ENCODE measurements at regions not wholly inside any gene's neighbourhood (a gene's known extent, or its start where the extent isn't known, plus 50 kb on each side); places are given as distances from the start of the nearest gene placed in this dataset.

DNA sequence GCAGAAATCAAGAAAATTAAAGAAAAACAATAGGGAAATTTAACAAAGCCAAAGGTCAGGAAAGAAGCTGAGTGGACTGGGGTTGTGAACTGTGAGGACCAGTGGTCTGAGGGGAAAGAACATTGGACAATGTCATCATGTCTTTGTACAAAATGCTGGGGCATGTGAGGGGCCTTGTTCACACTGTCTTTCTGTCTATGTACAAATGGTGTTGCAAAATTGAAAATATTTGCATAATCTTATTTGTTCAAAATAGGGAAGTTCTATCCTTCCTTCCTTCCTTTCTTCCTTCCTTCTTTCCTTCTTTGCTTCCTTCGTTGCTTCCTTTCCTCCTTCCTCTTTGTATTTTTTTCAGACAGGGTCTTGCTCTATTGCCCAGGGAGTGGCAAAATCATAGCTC is 79.2 kb upstream of the SCEL start:
- TF ChIP-seq, protein P1, sequence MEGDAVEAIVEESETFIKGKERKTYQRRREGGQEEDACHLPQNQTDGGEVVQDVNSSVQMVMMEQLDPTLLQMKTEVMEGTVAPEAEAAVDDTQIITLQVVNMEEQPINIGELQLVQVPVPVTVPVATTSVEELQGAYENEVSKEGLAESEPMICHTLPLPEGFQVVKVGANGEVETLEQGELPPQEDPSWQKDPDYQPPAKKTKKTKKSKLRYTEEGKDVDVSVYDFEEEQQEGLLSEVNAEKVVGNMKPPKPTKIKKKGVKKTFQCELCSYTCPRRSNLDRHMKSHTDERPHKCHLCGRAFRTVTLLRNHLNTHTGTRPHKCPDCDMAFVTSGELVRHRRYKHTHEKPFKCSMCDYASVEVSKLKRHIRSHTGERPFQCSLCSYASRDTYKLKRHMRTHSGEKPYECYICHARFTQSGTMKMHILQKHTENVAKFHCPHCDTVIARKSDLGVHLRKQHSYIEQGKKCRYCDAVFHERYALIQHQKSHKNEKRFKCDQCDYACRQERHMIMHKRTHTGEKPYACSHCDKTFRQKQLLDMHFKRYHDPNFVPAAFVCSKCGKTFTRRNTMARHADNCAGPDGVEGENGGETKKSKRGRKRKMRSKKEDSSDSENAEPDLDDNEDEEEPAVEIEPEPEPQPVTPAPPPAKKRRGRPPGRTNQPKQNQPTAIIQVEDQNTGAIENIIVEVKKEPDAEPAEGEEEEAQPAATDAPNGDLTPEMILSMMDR (IDR thresholded peaks at IDR 0.05): no peak
- TF ChIP-seq POLR2A (IDR thresholded peaks at IDR 0.05): no peak
- TF ChIP-seq POLR2AphosphoS5 (IDR thresholded peaks at IDR 0.05): no peak

Measured in breast epithelium (tissue), 3 donors.